Mucosa of rectum (tissue), 2 donors: ENCODE measurements at regions not wholly inside any gene's neighbourhood (a gene's known extent, or its start where the extent isn't known, plus 50 kb on each side); places are given as distances from the start of the nearest gene placed in this dataset.

Source experiments
- H3K27ac ChIP-seq, 2 donors: one replicate each; pipeline ENCODE4 v1.7.0; 2013; ENCODE audit warnings: inconsistent platforms in 2 of 2, low read depth in 2 of 2, low read length in 2 of 2
- H3K27me3 ChIP-seq, 2 donors: one replicate each; pipeline ENCODE4 v1.7.0; 2013; ENCODE audit warnings: low read length in 2 of 2; ENCODE audit not compliant: control insufficient read depth in 2 of 2, insufficient read depth in 2 of 2
- H3K36me3 ChIP-seq, 2 donors: one replicate each; pipeline ENCODE4 v1.7.0; 2013; ENCODE audit warnings: low read length in 2 of 2; ENCODE audit not compliant: control insufficient read depth in 2 of 2, insufficient read depth in 2 of 2
- H3K4me1 ChIP-seq, 2 donors: one replicate each; pipeline ENCODE4 v1.7.0; 2013; ENCODE audit warnings: low read length in 2 of 2, mild to moderate bottlenecking in 1 of 2; ENCODE audit not compliant: control insufficient read depth in 2 of 2, insufficient read depth in 2 of 2
- H3K4me3 ChIP-seq, 2 donors: one replicate each; pipeline ENCODE4 v1.7.0; 2013; ENCODE audit warnings: low read length in 2 of 2
- H3K9ac ChIP-seq, 2 donors: one replicate each; pipeline ENCODE4 v1.7.0; 2013; ENCODE audit warnings: low read length in 2 of 2, low read depth in 1 of 2, mild to moderate bottlenecking in 1 of 2
- H3K9me3 ChIP-seq, 2 donors: one replicate each; pipeline ENCODE4 v1.7.0; 2013; ENCODE audit warnings: low read length in 2 of 2; ENCODE audit not compliant: control insufficient read depth in 2 of 2
- donor health status: healthy.
- donor health status: Normal muscosa, but diverticular disease.

DNA sequence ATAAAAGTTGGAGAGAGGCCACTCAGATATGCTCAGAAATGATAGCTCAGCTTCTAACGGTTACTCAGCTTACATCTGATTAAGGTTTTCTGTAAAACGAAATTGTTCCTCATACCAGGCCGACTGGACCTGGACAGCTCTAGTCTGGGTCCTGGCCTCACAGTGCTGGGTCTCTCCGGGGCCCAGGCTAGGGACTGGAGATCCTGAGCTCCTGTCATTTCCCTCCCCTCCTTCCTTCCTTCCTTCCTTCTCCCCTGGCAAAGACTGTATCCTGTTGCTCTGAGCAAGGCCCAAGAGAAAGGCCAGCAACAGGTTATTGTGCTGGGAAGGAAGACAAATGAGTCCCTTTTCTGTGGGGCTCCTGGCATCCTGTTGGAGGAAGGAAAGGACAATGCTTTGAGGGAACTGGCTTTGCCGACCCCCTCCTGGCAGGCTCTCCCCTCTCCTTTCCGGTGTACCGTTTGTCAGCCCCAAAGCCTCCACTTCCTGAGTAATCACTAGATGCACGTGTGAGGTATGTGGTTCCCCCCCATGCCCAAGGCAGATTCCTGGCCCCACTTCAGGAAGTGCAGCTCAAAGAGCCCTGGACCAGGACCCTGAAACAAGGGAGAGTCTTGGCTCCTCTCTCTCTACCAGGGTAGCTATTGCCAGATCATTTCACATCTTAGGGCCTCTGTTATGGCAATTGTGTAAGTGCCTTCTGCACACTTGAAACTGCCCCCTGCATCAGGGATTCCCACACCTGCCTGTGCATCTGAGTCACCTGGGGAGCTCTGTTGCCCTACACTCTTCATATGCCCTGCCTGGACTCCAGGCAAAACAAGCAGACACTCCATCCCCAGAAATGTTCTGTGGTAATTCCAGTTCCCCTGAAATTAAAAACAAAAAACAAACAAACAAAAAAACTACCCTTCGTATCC, 212.7 kb upstream of the FGGY start:
- Histone ChIP-seq H3K9ac (no peak overlapping the region), H3K36me3 (no peaks in the 10 kb centered on the region), H3K27ac (no peak overlapping the region), H3K4me3 (no peak overlapping the region), H3K9me3 (no peaks in the 10 kb centered on the region), H3K4me1 (no peaks in the 10 kb centered on the region), H3K27me3 (no peaks in the 10 kb centered on the region)

DNA sequence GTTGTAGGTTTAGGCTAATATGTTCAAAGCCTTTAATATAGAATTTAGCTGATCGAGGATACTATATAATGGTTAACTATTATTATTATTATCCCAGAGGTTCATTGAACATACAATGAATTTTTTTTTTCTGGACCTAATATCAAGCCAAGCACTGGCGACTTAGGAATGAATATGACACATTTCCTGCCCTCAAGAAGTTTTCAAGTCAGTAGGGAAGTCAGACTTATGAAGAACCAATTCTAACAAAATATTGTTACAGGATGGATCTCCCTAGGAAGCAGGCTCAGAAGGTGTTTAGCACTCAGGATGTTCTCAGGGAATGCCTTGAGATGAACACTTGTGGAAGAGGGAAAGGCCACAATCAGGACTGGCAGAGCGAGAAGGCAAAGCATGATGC, 211.8 kb upstream of the FGGY start:
- no peaks in the 10 kb centered on the region for H3K36me3 ChIP-seq
- H3K27me3 ChIP-seq = no peaks in the 10 kb centered on the region
- H3K4me1 ChIP-seq = no peaks in the 10 kb centered on the region
- H3K27ac ChIP-seq = no peak overlapping the region
- no peaks in the 10 kb centered on the region for H3K9me3 ChIP-seq
- H3K4me3 ChIP-seq = no peak overlapping the region
- no peak overlapping the region for H3K9ac ChIP-seq

DNA sequence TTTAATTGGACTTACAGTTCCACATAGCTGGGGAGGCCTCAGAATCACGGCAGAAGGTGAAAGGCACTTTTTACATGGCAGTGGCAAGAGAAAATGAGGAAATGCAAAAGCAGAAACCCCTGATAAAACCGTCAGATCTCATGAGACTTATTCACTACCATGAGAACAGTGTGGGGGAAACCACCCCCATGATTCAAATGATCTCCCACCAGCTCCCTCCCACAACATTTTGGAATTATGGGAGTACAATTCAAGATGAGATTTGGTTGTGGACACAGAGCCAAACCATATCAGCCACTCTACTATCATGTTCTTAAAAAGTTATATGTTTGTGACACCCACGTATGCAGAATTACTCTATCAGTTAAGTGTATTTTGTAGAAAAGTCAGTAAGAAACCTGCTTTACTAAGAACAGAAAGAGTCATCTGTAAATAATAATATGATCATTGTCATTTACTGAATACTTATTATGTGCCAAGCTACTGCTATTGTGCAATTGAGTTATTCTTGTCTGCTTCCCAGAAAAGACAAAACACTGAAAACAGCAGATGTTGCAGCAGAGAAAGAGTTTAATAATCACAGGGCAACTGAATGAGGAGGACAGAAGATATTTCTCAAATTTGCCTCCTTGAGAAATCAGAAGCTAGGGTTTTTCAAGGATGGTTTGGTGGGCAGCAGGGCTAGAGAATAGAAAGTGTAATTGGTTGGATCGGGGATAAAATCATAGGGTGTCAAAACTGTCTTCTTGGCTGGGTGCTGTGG, 207.7 kb upstream of the FGGY start:
- no peak overlapping the region for H3K27ac ChIP-seq
- H3K9ac ChIP-seq = no peak overlapping the region
- H3K36me3 ChIP-seq = no peaks in the 10 kb centered on the region
- H3K27me3 ChIP-seq = no peaks in the 10 kb centered on the region
- H3K4me1 ChIP-seq = peaks cover 5 to 9% of the 10 kb centered on the region in 2 donors
- no peaks in the 10 kb centered on the region for H3K9me3 ChIP-seq
- H3K4me3 ChIP-seq = no peak overlapping the region

DNA sequence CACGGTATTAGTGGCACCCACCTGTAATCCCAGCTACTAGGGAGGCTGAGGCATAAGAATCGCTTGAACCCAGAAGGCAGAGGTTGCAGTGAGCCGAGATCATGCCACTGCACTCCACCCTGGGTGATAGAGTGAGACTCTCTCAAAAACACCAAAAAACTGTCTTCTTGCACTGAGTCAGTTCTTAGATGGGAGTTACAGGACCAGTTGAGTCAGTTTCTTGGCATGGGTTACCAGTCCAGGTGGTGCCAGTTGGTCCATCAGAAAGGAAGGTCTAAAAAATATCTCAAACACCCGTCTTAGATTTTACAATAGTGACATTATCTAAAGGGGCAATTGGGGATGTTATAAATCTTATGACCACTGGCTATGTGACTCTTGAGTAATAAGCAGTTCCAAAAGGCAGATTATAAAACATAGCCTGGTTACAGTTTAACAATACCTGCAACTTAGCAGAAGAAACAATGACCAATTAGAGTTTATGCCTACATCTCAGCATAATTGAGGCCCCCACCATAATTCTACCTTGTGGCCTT, 206.9 kb upstream of the FGGY start:
- Histone ChIP-seq H3K9ac (no peak overlapping the region), H3K9me3 (no peaks in the 10 kb centered on the region), H3K27me3 (no peaks in the 10 kb centered on the region), H3K36me3 (no peaks in the 10 kb centered on the region), H3K4me1 (peaks cover 5 to 9% of the 10 kb centered on the region in 2 donors), H3K27ac (no peak overlapping the region), H3K4me3 (no peak overlapping the region)

DNA sequence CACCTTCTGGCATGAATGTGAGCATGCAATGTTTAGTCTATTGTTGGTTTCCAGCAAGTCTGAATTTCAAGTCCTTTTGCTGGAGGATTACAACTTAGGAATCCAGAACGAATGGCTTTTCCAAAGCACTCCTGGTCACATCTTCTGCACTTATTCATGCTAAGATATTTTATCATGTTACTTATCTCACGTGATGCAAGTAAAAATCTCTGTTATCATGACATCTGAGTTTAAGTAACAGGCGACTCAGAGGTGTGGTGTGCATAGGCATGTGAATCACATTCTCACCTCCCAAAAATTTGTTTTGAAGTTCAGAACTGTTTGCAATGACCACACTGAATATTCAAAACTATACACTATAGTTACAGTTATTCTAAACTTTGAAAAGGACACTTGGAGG, 204.8 kb upstream of the FGGY start:
- Histone ChIP-seq H3K27ac (no peak overlapping the region), H3K9ac (no peak overlapping the region), H3K36me3 (no peaks in the 10 kb centered on the region), H3K27me3 (no peaks in the 10 kb centered on the region), H3K9me3 (no peaks in the 10 kb centered on the region), H3K4me1 (peaks cover 5 to 9% of the 10 kb centered on the region in 2 donors), H3K4me3 (no peak overlapping the region)

DNA sequence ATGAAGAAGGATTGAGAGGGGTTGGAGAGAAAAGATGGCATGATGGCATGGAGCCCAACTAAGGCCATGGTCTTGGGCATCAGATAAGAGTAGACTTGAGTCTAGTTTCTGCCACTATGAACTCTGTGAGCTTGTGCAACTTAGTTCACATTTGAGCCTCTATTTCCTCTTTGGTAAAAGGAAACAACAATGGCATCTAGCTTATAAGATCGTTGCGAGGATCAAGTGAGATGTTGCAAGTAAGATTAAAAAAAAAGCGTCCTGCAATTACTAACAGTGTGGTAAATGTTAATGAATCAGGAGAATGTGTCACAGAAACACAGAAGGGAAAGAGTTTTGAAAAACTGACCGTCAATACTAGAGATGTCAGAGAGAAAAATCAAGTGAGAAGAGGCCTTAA, 202.9 kb upstream of the FGGY start:
- peaks cover 5 to 9% of the 10 kb centered on the region in 2 donors for H3K4me1 ChIP-seq
- no peak overlapping the region for H3K4me3 ChIP-seq
- no peaks in the 10 kb centered on the region for H3K36me3 ChIP-seq
- H3K9me3 ChIP-seq = no peaks in the 10 kb centered on the region
- no peaks in the 10 kb centered on the region for H3K27me3 ChIP-seq
- H3K27ac ChIP-seq = no peak overlapping the region
- H3K9ac ChIP-seq = no peak overlapping the region

DNA sequence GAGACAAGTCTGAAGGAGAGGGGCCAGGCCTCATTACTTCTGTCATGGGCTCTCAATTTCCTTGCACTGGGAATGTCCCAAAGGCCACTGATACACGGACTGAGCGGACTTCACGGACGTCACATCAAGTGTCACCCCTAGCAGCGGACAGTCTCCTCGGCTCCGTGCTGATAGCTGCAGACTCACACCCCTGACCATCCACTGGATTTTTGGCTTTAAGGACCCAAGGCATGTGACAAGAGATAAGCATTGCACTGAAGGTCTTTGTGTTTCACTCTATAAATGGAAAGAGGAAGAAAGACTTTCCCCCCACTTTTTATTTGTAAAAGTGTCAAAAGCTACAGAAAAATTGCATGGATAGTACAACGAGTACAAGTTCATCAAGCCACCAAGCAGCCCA, 200.4 kb upstream of the FGGY start:
- no peak overlapping the region for H3K4me3 ChIP-seq
- no peaks in the 10 kb centered on the region for H3K9me3 ChIP-seq
- no peaks in the 10 kb centered on the region for H3K36me3 ChIP-seq
- H3K9ac ChIP-seq = no peak overlapping the region
- H3K4me1 ChIP-seq = no peaks in the 10 kb centered on the region
- H3K27me3 ChIP-seq = no peaks in the 10 kb centered on the region
- H3K27ac ChIP-seq = no peak overlapping the region

DNA sequence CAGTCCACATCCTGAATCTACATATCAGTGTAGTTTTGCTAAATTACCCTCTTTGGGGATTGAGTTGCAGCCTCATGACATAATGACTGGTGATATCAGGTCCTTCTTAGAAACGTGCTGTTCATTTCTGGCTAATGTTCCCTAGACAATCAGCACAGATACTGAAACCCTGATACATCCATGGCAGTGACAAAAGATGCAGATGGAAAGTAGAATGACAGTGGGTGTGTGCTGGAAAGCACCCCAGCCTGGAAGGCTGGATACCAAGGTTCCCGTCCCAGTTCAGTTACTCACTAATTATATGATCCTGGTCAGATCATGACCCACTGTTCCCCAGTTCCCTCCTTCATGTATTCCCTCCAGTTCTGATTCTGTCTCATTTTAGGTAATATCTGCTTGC, 198.2 kb upstream of the FGGY start:
- H3K27me3 ChIP-seq = no peaks in the 10 kb centered on the region
- no peak overlapping the region for H3K27ac ChIP-seq
- H3K9ac ChIP-seq = no peak overlapping the region
- H3K9me3 ChIP-seq = no peaks in the 10 kb centered on the region
- no peak overlapping the region for H3K4me3 ChIP-seq
- no peaks in the 10 kb centered on the region for H3K36me3 ChIP-seq
- no peaks in the 10 kb centered on the region for H3K4me1 ChIP-seq

DNA sequence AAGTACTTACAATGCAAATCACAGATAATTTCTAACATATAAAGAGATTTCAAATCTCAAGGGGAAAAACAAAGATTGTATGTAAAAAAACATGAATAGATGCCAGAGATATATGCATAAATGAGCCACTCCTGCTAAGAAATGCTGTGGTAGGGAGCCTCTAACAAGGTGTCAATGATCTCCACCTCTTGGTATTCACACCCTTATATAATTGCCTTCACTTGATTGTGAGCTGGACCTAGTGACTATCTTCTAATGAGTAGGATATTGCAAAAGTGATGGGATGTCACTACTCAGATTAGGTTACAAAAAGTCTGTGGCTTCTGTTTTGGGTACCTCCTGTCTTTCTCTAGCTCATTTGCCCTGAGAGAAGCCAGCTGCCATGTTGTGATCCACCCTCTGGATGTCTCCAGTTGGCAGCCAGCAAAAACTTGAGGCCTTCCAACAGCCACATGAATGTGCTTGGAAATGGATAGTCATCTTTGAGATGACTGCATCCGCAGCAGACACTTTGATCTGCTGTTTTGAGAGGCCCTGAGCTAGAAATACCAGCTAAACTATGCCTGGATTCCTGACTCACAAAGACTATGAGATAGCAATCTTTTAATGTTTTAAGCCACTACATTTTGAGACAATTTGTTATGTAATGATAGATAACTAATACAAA, 196.1 kb upstream of the FGGY start:
- Histone ChIP-seq H3K4me3 (no peak overlapping the region), H3K9ac (no peak overlapping the region), H3K27ac (no peak overlapping the region)

DNA sequence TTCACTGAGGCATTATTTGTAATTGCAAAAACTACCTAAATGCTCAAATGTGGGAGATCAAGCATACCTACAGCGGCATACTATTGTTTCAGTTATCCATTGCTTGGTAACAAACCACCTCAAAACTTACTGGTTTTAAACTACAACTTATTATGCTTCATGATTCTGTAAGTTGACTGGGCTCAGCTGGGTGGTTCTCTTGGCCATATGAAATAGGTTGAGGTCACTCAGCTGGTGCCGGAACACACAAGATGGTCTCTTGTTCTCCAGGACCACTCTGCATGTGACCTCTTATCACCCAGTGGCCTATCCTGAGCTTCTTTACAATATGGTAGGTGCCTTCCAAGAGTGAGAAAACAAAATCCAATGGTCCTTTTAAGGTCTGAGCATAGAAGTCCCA, 195.4 kb upstream of the FGGY start:
- no peak overlapping the region for H3K9ac ChIP-seq
- H3K4me3 ChIP-seq = no peak overlapping the region
- no peak overlapping the region for H3K27ac ChIP-seq
- no peaks in the 10 kb centered on the region for H3K27me3 ChIP-seq
- no peaks in the 10 kb centered on the region for H3K4me1 ChIP-seq
- no peaks in the 10 kb centered on the region for H3K9me3 ChIP-seq
- no peaks in the 10 kb centered on the region for H3K36me3 ChIP-seq

More for the DNA sequence above, 196.1 kb upstream of the FGGY start:
- Histone ChIP-seq H3K4me1 (no peaks in the 10 kb centered on the region), H3K27me3 (no peaks in the 10 kb centered on the region), H3K9me3 (no peaks in the 10 kb centered on the region), H3K36me3 (no peaks in the 10 kb centered on the region)
